DND-41 (cell line): ENCODE measurements at regions not wholly inside any gene's neighbourhood (a gene's known extent, or its start where the extent isn't known, plus 50 kb on each side); places are given as distances from the start of the nearest gene placed in this dataset.

Experiments
- ATAC-seq: fragments of 200-7000 bp; cut with Tn5 transposase; 3 replicates; pipeline ENCODE4 v1.9.1; 2021; ENCODE audit warnings: low read depth; ENCODE audit not compliant: insufficient read depth
- DNase-seq: peaks from one replicate; pipeline ENCODE4 v3.0.0-alpha.2; 2020
- H2AFZ ChIP-seq: 2 replicates; pipeline ENCODE4 v1.6.0; 2012; ENCODE audit warnings: low read depth, low read length
- H3K27ac ChIP-seq: 2 replicates; pipeline ENCODE4 v1.5.1; 2012; ENCODE audit warnings: low read length, inconsistent platforms
- H3K27me3 ChIP-seq: fragments of 200-600 bp; sonication (generic); 2 replicates; pipeline ENCODE4 v1.6.0; 2012; ENCODE audit warnings: low read length, mild to moderate bottlenecking, inconsistent platforms; ENCODE audit not compliant: insufficient read depth, poor library complexity
- H3K36me3 ChIP-seq: 2 replicates; pipeline ENCODE4 v1.5.1; 2012; ENCODE audit warnings: low read length, inconsistent platforms; ENCODE audit not compliant: insufficient read depth
- H3K4me1 ChIP-seq: 2 replicates; pipeline ENCODE4 v1.5.1; 2012; ENCODE audit warnings: mild to moderate bottlenecking, low read length; ENCODE audit not compliant: insufficient read depth
- H3K4me2 ChIP-seq: 2 replicates; pipeline ENCODE4 v1.6.0; 2012; ENCODE audit warnings: mild to moderate bottlenecking, moderate library complexity, low read length, inconsistent platforms; ENCODE audit not compliant: insufficient read depth
- H3K4me3 ChIP-seq, 2 experiments: fragments of 200-600 bp in 1 of 2; shearing (Covaris generic) in 1 of 2; 2 replicates each; pipeline ENCODE4 v1.5.1; 2012 to 2016; ENCODE audit warnings: inconsistent platforms in 2 of 2, low read length in 2 of 2, mild to moderate bottlenecking in 2 of 2, low read depth in 1 of 2, moderate library complexity in 1 of 2
- H3K79me2 ChIP-seq: 2 replicates; pipeline ENCODE4 v1.6.0; 2012; ENCODE audit warnings: low read length, inconsistent platforms; ENCODE audit not compliant: insufficient read depth
- H3K9ac ChIP-seq: 2 replicates; pipeline ENCODE4 v1.6.0; 2012; ENCODE audit warnings: low read depth, mild to moderate bottlenecking, inconsistent platforms, low read length, moderate library complexity
- H3K9me3 ChIP-seq: 2 replicates; pipeline ENCODE4 v1.5.1; 2012; ENCODE audit warnings: low read length, moderate library complexity, mild to moderate bottlenecking, inconsistent platforms; ENCODE audit not compliant: insufficient read depth, severe bottlenecking
- H4K20me1 ChIP-seq: 2 replicates; pipeline ENCODE4 v1.6.0; 2012; ENCODE audit warnings: low read length; ENCODE audit not compliant: insufficient read depth
- EZH2 ChIP-seq: IDR thresholded peaks from 3 replicates; pipeline ENCODE4 v1.6.1; 2012; ENCODE audit warnings: borderline replicate concordance, low read depth, mild to moderate bottlenecking, moderate library complexity, low read length, inconsistent platforms; ENCODE audit not compliant: severe bottlenecking
- TF ChIP-seq, protein P1 (sequence below): IDR thresholded peaks from 2 replicates; pipeline ENCODE4 v1.5.1; 2012; ENCODE audit warnings: borderline replicate concordance, low read length, moderate library complexity, mild to moderate bottlenecking; ENCODE audit not compliant: poor library complexity, severe bottlenecking; ENCODE audit errors: extremely low read depth

DNA sequence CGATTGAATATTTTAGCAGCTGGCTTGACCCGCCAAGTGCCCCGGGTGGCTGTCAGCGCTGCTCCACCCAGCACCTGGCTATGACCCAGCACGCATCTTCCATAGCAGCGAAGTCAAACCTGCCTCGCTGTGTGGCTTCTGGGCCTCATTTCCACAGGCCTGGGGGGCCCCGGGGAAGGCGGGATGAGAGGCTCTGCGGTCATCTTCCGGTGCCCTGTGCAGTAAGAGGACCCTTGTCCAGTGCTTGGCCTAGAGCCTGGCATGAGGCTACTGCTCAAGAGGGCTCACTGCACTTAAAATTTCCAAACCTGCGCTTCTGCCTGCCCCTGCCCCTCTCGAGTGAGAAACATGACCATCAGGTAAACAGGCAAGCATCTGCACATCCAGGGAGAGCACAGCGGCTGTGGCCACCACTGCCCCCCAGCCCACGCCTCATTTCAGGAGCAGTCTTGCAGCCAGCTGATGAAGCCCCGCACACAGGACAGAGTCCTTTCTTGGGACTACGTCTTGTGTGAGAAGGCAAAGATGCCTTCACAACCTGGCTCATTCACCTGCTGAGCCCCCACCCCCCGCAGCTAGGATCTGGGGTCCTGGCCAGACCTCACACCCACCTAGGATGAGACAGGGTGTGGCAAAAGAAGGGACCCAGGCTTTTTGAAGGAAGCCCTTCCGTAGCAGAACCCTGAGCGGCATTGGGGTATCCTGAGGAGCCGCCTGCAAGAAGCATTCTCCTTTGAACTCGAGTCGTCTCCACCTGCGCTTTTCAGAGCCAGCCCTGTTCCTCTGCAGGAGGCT lies 69.5 kb upstream of the UNC5A start:
- ATAC-seq = no peak
- Histone ChIP-seq H3K4me1 (no peaks in the 10 kb centered on the region), H3K4me2 (no peak overlapping the region), H3K9me3 (no peaks in the 10 kb centered on the region), H3K27me3 (peaks cover 2% of the 10 kb centered on the region), H3K36me3 (no peaks in the 10 kb centered on the region), H3K4me3 (no peak overlapping the region), H3K27ac (no peak overlapping the region), H2AFZ (no peak overlapping the region), H3K9ac (no peak overlapping the region), H4K20me1 (no peaks in the 10 kb centered on the region), H3K79me2 (no peaks in the 10 kb centered on the region)
- TF ChIP-seq EZH2 = no peak
- TF ChIP-seq, protein P1, sequence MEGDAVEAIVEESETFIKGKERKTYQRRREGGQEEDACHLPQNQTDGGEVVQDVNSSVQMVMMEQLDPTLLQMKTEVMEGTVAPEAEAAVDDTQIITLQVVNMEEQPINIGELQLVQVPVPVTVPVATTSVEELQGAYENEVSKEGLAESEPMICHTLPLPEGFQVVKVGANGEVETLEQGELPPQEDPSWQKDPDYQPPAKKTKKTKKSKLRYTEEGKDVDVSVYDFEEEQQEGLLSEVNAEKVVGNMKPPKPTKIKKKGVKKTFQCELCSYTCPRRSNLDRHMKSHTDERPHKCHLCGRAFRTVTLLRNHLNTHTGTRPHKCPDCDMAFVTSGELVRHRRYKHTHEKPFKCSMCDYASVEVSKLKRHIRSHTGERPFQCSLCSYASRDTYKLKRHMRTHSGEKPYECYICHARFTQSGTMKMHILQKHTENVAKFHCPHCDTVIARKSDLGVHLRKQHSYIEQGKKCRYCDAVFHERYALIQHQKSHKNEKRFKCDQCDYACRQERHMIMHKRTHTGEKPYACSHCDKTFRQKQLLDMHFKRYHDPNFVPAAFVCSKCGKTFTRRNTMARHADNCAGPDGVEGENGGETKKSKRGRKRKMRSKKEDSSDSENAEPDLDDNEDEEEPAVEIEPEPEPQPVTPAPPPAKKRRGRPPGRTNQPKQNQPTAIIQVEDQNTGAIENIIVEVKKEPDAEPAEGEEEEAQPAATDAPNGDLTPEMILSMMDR = no peak
- no peak for DNase-seq

DNA sequence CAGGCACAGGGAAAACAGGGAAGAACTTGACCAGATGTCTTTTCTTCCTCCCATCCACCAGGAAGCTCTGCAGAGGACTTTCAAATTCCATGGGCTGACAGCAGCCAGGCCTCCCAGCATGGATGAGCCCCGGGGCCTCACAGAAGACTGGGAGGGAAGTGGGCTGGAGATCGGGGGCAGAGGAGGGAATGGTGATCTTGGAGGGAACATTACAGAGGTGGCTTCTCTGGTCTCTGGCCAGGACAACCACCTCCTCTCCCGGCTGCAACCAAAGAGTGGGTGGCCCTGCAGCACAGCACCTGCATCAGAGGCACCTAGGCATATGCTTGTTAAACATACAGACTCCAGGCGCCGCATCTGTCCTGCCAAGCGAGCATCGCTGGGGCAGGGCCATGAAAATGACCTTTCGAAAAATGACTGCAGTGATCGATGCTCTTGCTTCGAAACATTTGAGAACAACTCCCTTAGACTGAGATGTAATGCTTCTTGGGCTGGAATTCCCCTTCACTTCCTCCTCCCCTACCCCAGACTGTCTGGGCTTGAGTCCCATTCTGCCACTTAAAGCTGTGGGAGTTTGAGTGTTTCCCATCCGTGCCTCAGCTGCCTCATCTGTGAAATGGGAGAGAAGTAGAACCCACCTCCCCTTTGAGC lies 68.7 kb upstream of the UNC5A start:
- TF ChIP-seq EZH2 = no peak
- TF ChIP-seq, protein P1 = no peak
- H3K4me1 ChIP-seq = no peaks in the 10 kb centered on the region
- no peak overlapping the region for H3K9ac ChIP-seq
- DNase-seq (no peak), ATAC-seq (no peak)
- no peak overlapping the region for H2AFZ ChIP-seq
- peaks cover 5% of the 10 kb centered on the region for H3K27me3 ChIP-seq
- no peaks in the 10 kb centered on the region for H3K36me3 ChIP-seq
- H3K9me3 ChIP-seq = no peaks in the 10 kb centered on the region
- no peak overlapping the region for H3K4me2 ChIP-seq
- H3K27ac ChIP-seq = no peak overlapping the region
- no peaks in the 10 kb centered on the region for H3K79me2 ChIP-seq
- H3K4me3 ChIP-seq = no peak overlapping the region
- H4K20me1 ChIP-seq = no peaks in the 10 kb centered on the region

DNA sequence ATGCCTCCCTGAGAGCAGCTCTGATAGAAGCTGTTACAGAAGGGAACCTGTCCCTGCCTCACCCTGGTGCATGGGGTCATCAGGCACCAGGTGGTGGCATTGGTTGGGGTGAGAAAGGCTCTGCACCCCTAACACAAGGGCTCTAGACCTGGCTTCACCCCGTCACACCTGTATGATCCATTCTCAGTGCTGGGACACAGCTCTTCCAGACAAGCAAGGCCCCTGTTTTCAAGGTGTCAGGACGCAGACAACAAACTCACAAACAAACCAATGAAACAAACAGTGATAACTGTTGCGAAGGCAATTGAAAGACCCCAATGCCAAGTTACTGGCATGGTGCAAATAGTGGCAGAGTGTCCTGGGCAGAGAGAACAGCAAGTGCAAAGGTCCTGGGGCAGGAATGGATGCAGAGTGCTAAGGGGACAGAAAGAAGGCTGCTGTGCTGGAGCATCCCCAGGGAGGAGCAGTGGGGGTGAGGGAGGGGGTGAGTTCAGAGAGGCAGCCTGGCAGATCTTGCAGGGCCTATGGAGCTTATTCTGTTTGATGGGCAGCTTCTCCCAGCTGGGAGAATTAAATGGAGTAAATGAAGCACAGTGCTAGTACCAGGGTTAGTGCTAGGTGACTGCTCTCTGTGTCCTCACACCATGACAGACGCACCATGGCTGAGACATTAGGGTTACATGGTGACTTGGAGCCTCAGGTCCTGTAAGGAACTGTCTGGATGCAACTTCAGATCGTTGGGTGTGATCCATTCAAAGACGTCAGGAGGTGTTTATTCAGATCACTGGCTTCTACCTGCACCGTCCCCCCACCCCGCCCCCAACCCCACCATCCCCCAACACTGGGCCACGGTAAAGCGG lies 67.9 kb upstream of the UNC5A start:
- ATAC-seq (no peak), DNase-seq (no peak)
- H3K9ac ChIP-seq = no peak overlapping the region
- no peaks in the 10 kb centered on the region for H3K4me1 ChIP-seq
- peaks cover 5% of the 10 kb centered on the region for H3K27me3 ChIP-seq
- no peak overlapping the region for H2AFZ ChIP-seq
- no peak overlapping the region for H3K4me3 ChIP-seq
- no peaks in the 10 kb centered on the region for H3K79me2 ChIP-seq
- H3K27ac ChIP-seq = no peak overlapping the region
- no peaks in the 10 kb centered on the region for H4K20me1 ChIP-seq
- no peak overlapping the region for H3K4me2 ChIP-seq
- no peaks in the 10 kb centered on the region for H3K36me3 ChIP-seq
- TF ChIP-seq, protein P1 = no peak
- no peak for TF ChIP-seq EZH2
- H3K9me3 ChIP-seq = no peaks in the 10 kb centered on the region
